ENCODE measurements at regions not wholly inside any gene's neighbourhood (a gene's known extent, or its start where the extent isn't known, plus 50 kb on each side); places are given as distances from the start of the nearest gene placed in this dataset.
"Not testable (repeated sequence)": the region's sequence is repeated elsewhere in the genome, so short reads cannot be mapped to it uniquely, and the experiment has no call there.

- H3K4me2 ChIP-seq (ENCODE audit: insufficient read depth, low read length); H2AFZ ChIP-seq (ENCODE audit: low read depth, low read length); H3K4me3 ChIP-seq (ENCODE audit: low read depth in 1 of 2, low read length in 2 of 2); H3K27ac ChIP-seq (ENCODE audit: low read length); H3K9me3 ChIP-seq (ENCODE audit: insufficient read depth, low read length, severe bottlenecking); H3K79me2 ChIP-seq (ENCODE audit: insufficient read depth, low read length); DNase-seq; H3K9ac ChIP-seq (ENCODE audit: low read depth, low read length); H3K4me1 ChIP-seq (ENCODE audit: insufficient read depth, low read length); H3K27me3 ChIP-seq (ENCODE audit: insufficient read depth, low read length, poor library complexity); H4K20me1 ChIP-seq (ENCODE audit: insufficient read depth, low read length); H3K36me3 ChIP-seq (ENCODE audit: insufficient read depth, low read length); ATAC-seq (ENCODE audit: insufficient read depth, low read depth): not testable (repeated sequence)
Measured at GRCh38 chr2:37722971-37723370, 51.5 kb upstream of the CDC42EP3 start.

GRCh38 chr2:37730037-37730818 lies 58.8 kb upstream of the CDC42EP3 start:
- H3K27ac ChIP-seq (ENCODE audit: low read length), result no peak overlapping the region
- H3K79me2 ChIP-seq (ENCODE audit: insufficient read depth, low read length), result no peaks in the 10 kb centered on the region
- ATAC-seq (ENCODE audit: insufficient read depth, low read depth), result no peak
- H3K4me1 ChIP-seq (ENCODE audit: insufficient read depth, low read length), result no peaks in the 10 kb centered on the region
- H3K9me3 ChIP-seq (ENCODE audit: insufficient read depth, low read length, severe bottlenecking), result no peaks in the 10 kb centered on the region
- H3K4me2 ChIP-seq (ENCODE audit: insufficient read depth, low read length), result no peak overlapping the region
- no peaks in the 10 kb centered on the region for H3K36me3 ChIP-seq (ENCODE audit: insufficient read depth, low read length)
- H2AFZ ChIP-seq (ENCODE audit: low read depth, low read length), result no peak overlapping the region
- H3K9ac ChIP-seq (ENCODE audit: low read depth, low read length), result no peak overlapping the region
- H4K20me1 ChIP-seq (ENCODE audit: insufficient read depth, low read length), result no peaks in the 10 kb centered on the region
- H3K4me3 ChIP-seq (ENCODE audit: low read depth in 1 of 2, low read length in 2 of 2), result no peak overlapping the region
- no peaks in the 10 kb centered on the region for H3K27me3 ChIP-seq (ENCODE audit: insufficient read depth, low read length, poor library complexity)
- DNase-seq, result no peak
- TF ChIP-seq EZH2 (IDR thresholded peaks at IDR 0.05; ENCODE audit: borderline replicate concordance, low read depth, low read length, severe bottlenecking), result no peak
- TF ChIP-seq CTCF (IDR thresholded peaks at IDR 0.05; ENCODE audit: borderline replicate concordance, extremely low read depth, low read length, poor library complexity, severe bottlenecking), result no peak

GRCh38 chr2:37732412-37732811 lies 61.0 kb upstream of the CDC42EP3 start:
- H3K4me2 ChIP-seq (ENCODE audit: insufficient read depth, low read length); H3K9me3 ChIP-seq (ENCODE audit: insufficient read depth, low read length, severe bottlenecking); H3K36me3 ChIP-seq (ENCODE audit: insufficient read depth, low read length); H3K79me2 ChIP-seq (ENCODE audit: insufficient read depth, low read length); H3K9ac ChIP-seq (ENCODE audit: low read depth, low read length); ATAC-seq (ENCODE audit: insufficient read depth, low read depth); H3K27ac ChIP-seq (ENCODE audit: low read length); H2AFZ ChIP-seq (ENCODE audit: low read depth, low read length); H3K27me3 ChIP-seq (ENCODE audit: insufficient read depth, low read length, poor library complexity); H3K4me3 ChIP-seq (ENCODE audit: low read depth in 1 of 2, low read length in 2 of 2); DNase-seq; H4K20me1 ChIP-seq (ENCODE audit: insufficient read depth, low read length); H3K4me1 ChIP-seq (ENCODE audit: insufficient read depth, low read length): not testable (repeated sequence)

- no peaks in the 10 kb centered on the region for H3K4me1 ChIP-seq (ENCODE audit: insufficient read depth, low read length)
Measured at GRCh38 chr2:37733251-37733650, 61.8 kb upstream of the CDC42EP3 start.

GRCh38 chr2:37733955-37734354 lies 62.5 kb upstream of the CDC42EP3 start:
- H3K27me3 ChIP-seq (ENCODE audit: insufficient read depth, low read length, poor library complexity); H3K4me2 ChIP-seq (ENCODE audit: insufficient read depth, low read length); H3K79me2 ChIP-seq (ENCODE audit: insufficient read depth, low read length); H2AFZ ChIP-seq (ENCODE audit: low read depth, low read length); H3K36me3 ChIP-seq (ENCODE audit: insufficient read depth, low read length); H3K4me3 ChIP-seq (ENCODE audit: low read depth in 1 of 2, low read length in 2 of 2); DNase-seq; H3K9ac ChIP-seq (ENCODE audit: low read depth, low read length); H3K4me1 ChIP-seq (ENCODE audit: insufficient read depth, low read length); ATAC-seq (ENCODE audit: insufficient read depth, low read depth); H4K20me1 ChIP-seq (ENCODE audit: insufficient read depth, low read length); H3K9me3 ChIP-seq (ENCODE audit: insufficient read depth, low read length, severe bottlenecking); H3K27ac ChIP-seq (ENCODE audit: low read length): not testable (repeated sequence)

More at GRCh38 chr2:37733251-37733650, 61.8 kb upstream of the CDC42EP3 start:
- Histone ChIP-seq H3K9me3 (ENCODE audit: insufficient read depth, low read length, severe bottlenecking) (no peaks in the 10 kb centered on the region), H4K20me1 (ENCODE audit: insufficient read depth, low read length) (no peaks in the 10 kb centered on the region), H3K9ac (ENCODE audit: low read depth, low read length) (no peak overlapping the region), H3K27ac (ENCODE audit: low read length) (no peak overlapping the region), H2AFZ (ENCODE audit: low read depth, low read length) (no peak overlapping the region), H3K27me3 (ENCODE audit: insufficient read depth, low read length, poor library complexity) (peaks cover 6% of the 10 kb centered on the region), H3K36me3 (ENCODE audit: insufficient read depth, low read length) (no peaks in the 10 kb centered on the region), H3K4me3 (ENCODE audit: low read depth in 1 of 2, low read length in 2 of 2) (no peak overlapping the region), H3K79me2 (ENCODE audit: insufficient read depth, low read length) (no peaks in the 10 kb centered on the region), H3K4me2 (ENCODE audit: insufficient read depth, low read length) (no peak overlapping the region)
- no peak for DNase-seq
- TF ChIP-seq EZH2 (IDR thresholded peaks at IDR 0.05; ENCODE audit: borderline replicate concordance, low read depth, low read length, severe bottlenecking), result no peak
- TF ChIP-seq CTCF (IDR thresholded peaks at IDR 0.05; ENCODE audit: borderline replicate concordance, extremely low read depth, low read length, poor library complexity, severe bottlenecking), result no peak
- no peak for ATAC-seq (ENCODE audit: insufficient read depth, low read depth)

- H3K36me3 ChIP-seq (ENCODE audit: insufficient read depth, low read length); DNase-seq; H3K9ac ChIP-seq (ENCODE audit: low read depth, low read length); H4K20me1 ChIP-seq (ENCODE audit: insufficient read depth, low read length); H2AFZ ChIP-seq (ENCODE audit: low read depth, low read length); H3K27me3 ChIP-seq (ENCODE audit: insufficient read depth, low read length, poor library complexity); H3K4me2 ChIP-seq (ENCODE audit: insufficient read depth, low read length); ATAC-seq (ENCODE audit: insufficient read depth, low read depth); H3K4me3 ChIP-seq (ENCODE audit: low read depth in 1 of 2, low read length in 2 of 2); H3K27ac ChIP-seq (ENCODE audit: low read length); H3K9me3 ChIP-seq (ENCODE audit: insufficient read depth, low read length, severe bottlenecking); H3K4me1 ChIP-seq (ENCODE audit: insufficient read depth, low read length); H3K79me2 ChIP-seq (ENCODE audit: insufficient read depth, low read length): not testable (repeated sequence)
Measured at GRCh38 chr2:37734891-37735523, 63.6 kb upstream of the CDC42EP3 start.

All from DND-41 (cell line).